GM18951 (cell line): ENCODE measurements at regions not wholly inside any gene's neighbourhood (a gene's known extent, or its start where the extent isn't known, plus 50 kb on each side); places are given as distances from the start of the nearest gene placed in this dataset.

Experiments
- POLR2A ChIP-seq: IDR thresholded peaks from 4 replicates; pipeline ENCODE4 v1.6.1; 2011; ENCODE audit warnings: mild to moderate bottlenecking; ENCODE audit not compliant: insufficient read length, insufficient read depth; ENCODE audit errors: extremely low read depth
- in situ Hi-C: fragments of 300-500 bp; cut with MboI; formaldehyde crosslinking; loops from one replicate; pipeline ENCODE4 v1.12.0; 2022; ENCODE audit warnings: low sequenced_read_pairs, mixed read lengths, inconsistent platforms; ENCODE audit not compliant: unreplicated experiment

GRCh38 chr11:19502691-19503253 is 209.9 kb upstream of the NAV2 start:
- in situ Hi-C loops: no loop called here
- TF ChIP-seq POLR2A: no peak

GRCh38 chr11:19501631-19502030 is 211.0 kb upstream of the NAV2 start:
- in situ Hi-C loops: no loop called here
- no peak for TF ChIP-seq POLR2A

GRCh38 chr11:19499999-19500398 is 212.6 kb upstream of the NAV2 start:
- in situ Hi-C loops: no loop called here
- TF ChIP-seq POLR2A: no peak

- TF ChIP-seq POLR2A: no peak
- in situ Hi-C loops: no loop called here
Observed at GRCh38 chr11:19499026-19499669, 213.5 kb upstream of the NAV2 start.

- in situ Hi-C loops: no loop called here
- no peak for TF ChIP-seq POLR2A
Observed at GRCh38 chr11:19493446-19494213, 219.0 kb upstream of the NAV2 start.

GRCh38 chr11:19482319-19483100 is 230.1 kb upstream of the NAV2 start:
- TF ChIP-seq POLR2A: no peak

GRCh38 chr11:19480540-19480939 is 232.1 kb upstream of the NAV2 start:
- TF ChIP-seq POLR2A: no peak
- in situ Hi-C loops: no loop called here

More at GRCh38 chr11:19482319-19483100, 230.1 kb upstream of the NAV2 start:
- in situ Hi-C loops: no loop called here

GRCh38 chr11:19478891-19479290 is 233.7 kb upstream of the NAV2 start:
- in situ Hi-C loops: no loop called here
- no peak for TF ChIP-seq POLR2A

GRCh38 chr11:19474954-19475721 is 234.4 kb upstream of the E2F8 start:
- TF ChIP-seq POLR2A: no peak
- in situ Hi-C loops: no loop called here

- in situ Hi-C loops: no loop called here
- no peak for TF ChIP-seq POLR2A
Observed at GRCh38 chr11:19474211-19474610, 233.5 kb upstream of the E2F8 start.

GRCh38 chr11:19472679-19473078 is 231.9 kb upstream of the E2F8 start:
- no peak for TF ChIP-seq POLR2A
- in situ Hi-C loops: no loop called here

GRCh38 chr11:19467904-19468303 is 227.2 kb upstream of the E2F8 start:
- in situ Hi-C loops: no loop called here
- TF ChIP-seq POLR2A: no peak

- in situ Hi-C loops: no loop called here
- no peak for TF ChIP-seq POLR2A
Observed at GRCh38 chr11:19466314-19466713, 225.6 kb upstream of the E2F8 start.

- in situ Hi-C loops: no loop called here
Observed at GRCh38 chr11:19463976-19464375, 223.2 kb upstream of the E2F8 start.

More at GRCh38 chr11:19463976-19464375, 223.2 kb upstream of the E2F8 start:
- no peak for TF ChIP-seq POLR2A
